Testis (tissue), 2 donors: ENCODE measurements at regions not wholly inside any gene's neighbourhood (a gene's known extent, or its start where the extent isn't known, plus 50 kb on each side); places are given as distances from the start of the nearest gene placed in this dataset.

Experiments
- CTCF ChIP-seq, 3 experiments: fragments of 450-650 bp in 2 of 3; fragments of 200-600 bp in 1 of 3; sonication (generic) in 1 of 3; IDR thresholded peaks; one replicate each; pipeline ENCODE4 v1.5.1; 2016 to 2019; ENCODE audit warnings: antibody characterized with exemption in 3 of 3, mild to moderate bottlenecking in 2 of 3, moderate library complexity in 1 of 3
- POLR2A ChIP-seq: fragments of 450-650 bp; IDR thresholded peaks from one replicate; pipeline ENCODE4 v1.6.1; 2017; ENCODE audit warnings: antibody characterized with exemption, mild to moderate bottlenecking, moderate library complexity

GRCh38 chr2:40851661-40852060 is 399.8 kb upstream of the SLC8A1 start:
- no peak for TF ChIP-seq CTCF (IDR thresholded peaks at IDR 0.05)
- TF ChIP-seq POLR2A = no peak
